SK-N-SH (cell line): ENCODE measurements at regions not wholly inside any gene's neighbourhood (a gene's known extent, or its start where the extent isn't known, plus 50 kb on each side); places are given as distances from the start of the nearest gene placed in this dataset.

Experiments used
- CTCF ChIA-PET: fragments of 300-600, 350-600 bp; formaldehyde crosslinking; extraction: SDS; loops from one replicate; lab custom pipeline; 2021; lab: Yijun Ruan, JAX
- POLR2A ChIA-PET: fragments of 350-600 bp; sonication (Branson Sonifier 250); formaldehyde crosslinking; extraction: SDS; loops from one replicate; lab custom pipeline; 2020; ENCODE audit warnings: antibody characterized with exemption, inconsistent platforms; lab: Yijun Ruan, JAX
- DNase-seq: peaks from one replicate; pipeline ENCODE4 v3.0.0; 2012
- H2AFZ ChIP-seq: fragments of 200-600 bp; sonication (generic); 2 replicates; pipeline ENCODE4 v1.8.1; 2016; ENCODE audit warnings: antibody characterized with exemption, mild to moderate bottlenecking, low read depth
- H3F3A ChIP-seq: fragments of 200-600 bp; sonication (generic); replicated peaks from 2 replicates; pipeline ENCODE3; 2016; ENCODE audit warnings: antibody characterized with exemption, mild to moderate bottlenecking; ENCODE audit not compliant: insufficient read depth
- H3K27ac ChIP-seq, 2 experiments: fragments of 200-500 bp in 1 of 2; fragments of 200-600 bp in 1 of 2; sonication (Bioruptor generic) in 1 of 2; sonication (generic), shearing (Covaris generic) in 1 of 2; 2 replicates each; pipeline versions ENCODE4 v1.5.1 to v1.6.1; 2014 to 2016; ENCODE audit warnings: low read depth in 2 of 2, inconsistent platforms in 1 of 2, low read length in 1 of 2, mild to moderate bottlenecking in 1 of 2, mixed read lengths in 1 of 2
- H3K27me3 ChIP-seq: fragments of 200-600 bp; sonication (generic), shearing (Covaris generic); 2 replicates; pipeline ENCODE4 v1.6.1; 2016; ENCODE audit warnings: mixed run types; ENCODE audit not compliant: insufficient read depth
- H3K36me3 ChIP-seq, 2 experiments: fragments of 200-500 bp in 1 of 2; fragments of 200-600 bp in 1 of 2; sonication (Bioruptor generic) in 1 of 2; sonication (generic) in 1 of 2; replicated peaks in 1 of 2; 2 replicates each; pipeline versions ENCODE3 to v1.5.1; 2014 to 2016; ENCODE audit warnings: low read length in 1 of 2, mild to moderate bottlenecking in 1 of 2; ENCODE audit not compliant: insufficient read depth in 2 of 2, control insufficient read depth in 1 of 2
- H3K4me1 ChIP-seq, 2 experiments: fragments of 200-500 bp in 1 of 2; fragments of 200-600 bp in 1 of 2; sonication (Bioruptor generic) in 1 of 2; sonication (generic), shearing (Covaris generic) in 1 of 2; 2 replicates each; pipeline versions ENCODE4 v1.5.1 to v1.6.1; 2014 to 2016; ENCODE audit warnings: low read depth in 1 of 2, low read length in 1 of 2, mixed run types in 1 of 2; ENCODE audit not compliant: insufficient read depth in 2 of 2, control insufficient read depth in 1 of 2
- H3K4me2 ChIP-seq: fragments of 200-600 bp; sonication (generic), shearing (Covaris generic); 2 replicates; pipeline ENCODE4 v1.6.1; 2017; ENCODE audit warnings: mixed run types
- H3K4me3 ChIP-seq, 2 experiments: fragments of 200-500 bp in 1 of 2; fragments of 200-600 bp in 1 of 2; sonication (Bioruptor generic) in 1 of 2; sonication (generic), shearing (Covaris generic) in 1 of 2; 2 replicates each; pipeline versions ENCODE4 v1.5.1 to v1.8.1; 2014 to 2016; ENCODE audit warnings: low read depth in 2 of 2, inconsistent platforms in 1 of 2, low read length in 1 of 2, mild to moderate bottlenecking in 1 of 2, mixed read lengths in 1 of 2, moderate library complexity in 1 of 2
- H3K79me2 ChIP-seq: fragments of 200-600 bp; sonication (generic); 2 replicates; pipeline ENCODE4 v1.8.1; 2017; ENCODE audit warnings: mild to moderate bottlenecking; ENCODE audit not compliant: insufficient read depth
- H3K9ac ChIP-seq: fragments of 200-600 bp; sonication (generic); 2 replicates; pipeline ENCODE4 v1.6.1; 2017; ENCODE audit warnings: mixed run types
- H3K9me2 ChIP-seq: fragments of 200-600 bp; sonication (generic); 2 replicates; pipeline ENCODE4 v1.6.1; 2017; ENCODE audit warnings: mixed run types
- H3K9me3 ChIP-seq: fragments of 200-600 bp; sonication (generic); 2 replicates; pipeline ENCODE4 v1.6.1; 2017; ENCODE audit warnings: mixed run types, mild to moderate bottlenecking, moderate library complexity
- H4K20me1 ChIP-seq: fragments of 200-600 bp; sonication (generic); 2 replicates; pipeline ENCODE4 v1.6.1; 2017; ENCODE audit warnings: mild to moderate bottlenecking, mixed run types; ENCODE audit not compliant: insufficient read depth
- ELF1 ChIP-seq: IDR thresholded peaks from 2 replicates; pipeline ENCODE4 v1.4.0; 2012
- EP300 ChIP-seq, 2 experiments: IDR thresholded peaks; 2 replicates each; pipeline versions ENCODE4 v1.4.0 to v1.6.1; 2012; ENCODE audit warnings: borderline replicate concordance in 1 of 2, low read depth in 1 of 2, low read length in 1 of 2
- FOSL2 ChIP-seq: IDR thresholded peaks from 2 replicates; pipeline ENCODE4 v1.4.0; 2012; ENCODE audit warnings: low read depth, mild to moderate bottlenecking, moderate library complexity, borderline replicate concordance
- FOXJ3 ChIP-seq: sonication (generic); formaldehyde crosslinking; IDR thresholded peaks from 2 replicates; pipeline ENCODE4 v1.5.1; 2020; ENCODE audit warnings: mild to moderate bottlenecking, missing genetic modification reagents
- FOXM1 ChIP-seq: IDR thresholded peaks from 2 replicates; pipeline ENCODE4 v1.4.0; 2012; ENCODE audit warnings: low read depth, mild to moderate bottlenecking
- GABPA ChIP-seq: IDR thresholded peaks from 2 replicates; pipeline ENCODE4 v1.4.0; 2012; ENCODE audit warnings: low read depth, mild to moderate bottlenecking
- JUND ChIP-seq: IDR thresholded peaks from 2 replicates; pipeline ENCODE4 v1.4.0; 2012
- NFIC ChIP-seq: IDR thresholded peaks from 2 replicates; pipeline ENCODE4 v1.4.0; 2012; ENCODE audit warnings: borderline replicate concordance
- PBX3 ChIP-seq: IDR thresholded peaks from 2 replicates; pipeline ENCODE4; 2012
- POLR2AphosphoS5 ChIP-seq: IDR thresholded peaks from 2 replicates; pipeline ENCODE4 v1.6.1; 2012; ENCODE audit warnings: low read depth, low read length
- RAD21 ChIP-seq: IDR thresholded peaks from 2 replicates; pipeline ENCODE4 v1.6.1; 2012; ENCODE audit warnings: mild to moderate bottlenecking, low read length
- RCOR1 ChIP-seq: fragments of 150-350 bp; IDR thresholded peaks from 2 replicates; pipeline ENCODE4 v1.6.1; 2017; ENCODE audit warnings: antibody characterized with exemption, low read length
- REST ChIP-seq: IDR thresholded peaks from 2 replicates; pipeline ENCODE4 v1.6.1; 2012; ENCODE audit warnings: mild to moderate bottlenecking, low read depth, low read length, moderate library complexity
- RFX5 ChIP-seq: IDR thresholded peaks from 2 replicates; pipeline ENCODE4 v1.6.1; 2012; ENCODE audit warnings: mild to moderate bottlenecking, improper control_type of control experiment, low read length
- SIN3A ChIP-seq: IDR thresholded peaks from 2 replicates; pipeline ENCODE4 v1.6.1; 2012; ENCODE audit warnings: low read depth, mild to moderate bottlenecking, low read length, moderate library complexity, borderline replicate concordance
- SMC3 ChIP-seq: IDR thresholded peaks from 2 replicates; pipeline ENCODE4 v1.6.1; 2012; ENCODE audit warnings: low read depth, low read length, improper control_type of control experiment
- TAF1 ChIP-seq: IDR thresholded peaks from 2 replicates; pipeline ENCODE4 v1.6.1; 2012; ENCODE audit warnings: low read depth, mild to moderate bottlenecking, low read length, moderate library complexity, borderline replicate concordance
- TEAD4 ChIP-seq: IDR thresholded peaks from 2 replicates; pipeline ENCODE4 v1.4.0; 2012; ENCODE audit warnings: mild to moderate bottlenecking, borderline replicate concordance; ENCODE audit not compliant: insufficient read depth
- TF ChIP-seq, protein P1 (sequence below): fragments of 150-350 bp; IDR thresholded peaks from 2 replicates; pipeline ENCODE4 v1.6.1; 2016; ENCODE audit warnings: mild to moderate bottlenecking, low read depth, low read length
- TF ChIP-seq, protein P2 (sequence below): IDR thresholded peaks from 2 replicates; pipeline ENCODE4 v1.4.0; 2012; ENCODE audit warnings: low read depth, borderline replicate concordance

- TF ChIP-seq PBX3 (no peak), FOSL2 (no peak), POLR2AphosphoS5 (no peak), ELF1 (no peak), EP300 (IDR thresholded peaks at IDR 0.05; ENCODE audit: borderline replicate concordance in 1 of 2, low read depth in 1 of 2, low read length in 1 of 2) (no peak), GABPA (no peak)
- TF ChIP-seq, all 33 proteins: peak for 0
Measured at GRCh38 chrX:96576368-96576767, 108.3 kb upstream of the DIAPH2 start (continued).

DNA sequence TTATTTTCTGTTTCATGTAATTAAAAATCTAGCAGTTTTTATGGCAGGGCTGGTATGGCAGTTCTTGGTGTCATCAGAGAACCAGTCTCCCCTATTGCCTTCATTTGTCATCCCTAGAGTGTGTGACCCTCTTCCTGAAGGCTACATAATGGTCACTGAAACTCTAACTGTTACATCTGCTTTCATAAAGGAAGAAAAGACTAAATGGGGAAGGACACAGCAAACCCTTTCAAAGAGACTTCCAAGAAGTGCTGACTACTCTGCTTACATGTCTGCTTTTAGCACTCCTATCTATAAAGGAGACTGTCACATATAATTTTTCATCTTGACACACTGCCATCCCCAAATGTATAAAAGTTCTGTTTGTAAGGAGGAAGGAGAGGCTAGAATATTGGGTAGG, 105.9 kb upstream of the DIAPH2 start:
- TF ChIP-seq EP300 (IDR thresholded peaks at IDR 0.05; ENCODE audit: borderline replicate concordance in 1 of 2, low read depth in 1 of 2, low read length in 1 of 2) (no peak), REST (no peak), GABPA (no peak)
- no peak overlapping the region for H2AFZ ChIP-seq
- ChIA-PET CTCF (no interaction called here), POLR2A (no interaction called here)
- no peaks in the 10 kb centered on the region for H3K79me2 ChIP-seq
- H3F3A ChIP-seq, result no peaks in the 10 kb centered on the region
- no peak overlapping the region for H3K4me3 ChIP-seq
- H4K20me1 ChIP-seq, result no peaks in the 10 kb centered on the region
- no peak overlapping the region for H3K4me2 ChIP-seq
- H3K27ac ChIP-seq, result no peak overlapping the region
- no peaks in the 10 kb centered on the region for H3K9me2 ChIP-seq
- H3K27me3 ChIP-seq, result no peaks in the 10 kb centered on the region
- DNase-seq, result no peak
- no peaks in the 10 kb centered on the region for H3K4me1 ChIP-seq
- no peaks in the 10 kb centered on the region for H3K36me3 ChIP-seq
- no peaks in the 10 kb centered on the region for H3K9me3 ChIP-seq
- H3K9ac ChIP-seq, result no peak overlapping the region

DNA sequence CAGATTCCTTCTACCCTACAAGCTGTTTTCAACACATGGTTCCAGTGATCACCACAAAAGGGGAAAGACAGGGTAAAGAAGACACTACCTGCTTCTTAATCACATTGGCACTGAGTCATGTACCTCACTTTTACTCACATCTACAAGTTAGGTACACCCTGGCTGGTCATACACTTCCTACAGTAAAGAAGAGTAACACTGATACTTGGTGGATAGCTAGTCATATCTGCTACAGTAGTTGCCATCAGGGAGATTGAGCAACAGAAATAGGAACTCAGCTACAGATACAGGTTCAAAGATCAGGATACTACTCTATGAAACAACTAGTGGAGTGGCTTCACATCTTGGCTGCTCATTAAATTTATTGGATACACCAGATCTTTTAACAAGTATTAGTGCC, 105.4 kb upstream of the DIAPH2 start:
- Histone ChIP-seq H3F3A (no peaks in the 10 kb centered on the region), H3K9ac (no peak overlapping the region), H3K79me2 (no peaks in the 10 kb centered on the region), H3K27me3 (no peaks in the 10 kb centered on the region), H3K9me3 (no peaks in the 10 kb centered on the region), H4K20me1 (no peaks in the 10 kb centered on the region), H3K27ac (no peak overlapping the region), H3K9me2 (no peaks in the 10 kb centered on the region), H3K4me1 (no peaks in the 10 kb centered on the region), H3K4me2 (no peak overlapping the region), H2AFZ (no peak overlapping the region), H3K4me3 (no peak overlapping the region), H3K36me3 (no peaks in the 10 kb centered on the region)
- ChIA-PET POLR2A (no interaction called here), CTCF (no interaction called here)
- no peak for DNase-seq
- TF ChIP-seq FOXM1, result no peak
- TF ChIP-seq PBX3, result no peak
- no peak for TF ChIP-seq RAD21
- no peak for TF ChIP-seq SIN3A
- TF ChIP-seq EP300 (IDR thresholded peaks at IDR 0.05; ENCODE audit: borderline replicate concordance in 1 of 2, low read depth in 1 of 2, low read length in 1 of 2), result no peak
- TF ChIP-seq NFIC, result no peak
- TF ChIP-seq TEAD4, result no peak
- TF ChIP-seq, protein P1, sequence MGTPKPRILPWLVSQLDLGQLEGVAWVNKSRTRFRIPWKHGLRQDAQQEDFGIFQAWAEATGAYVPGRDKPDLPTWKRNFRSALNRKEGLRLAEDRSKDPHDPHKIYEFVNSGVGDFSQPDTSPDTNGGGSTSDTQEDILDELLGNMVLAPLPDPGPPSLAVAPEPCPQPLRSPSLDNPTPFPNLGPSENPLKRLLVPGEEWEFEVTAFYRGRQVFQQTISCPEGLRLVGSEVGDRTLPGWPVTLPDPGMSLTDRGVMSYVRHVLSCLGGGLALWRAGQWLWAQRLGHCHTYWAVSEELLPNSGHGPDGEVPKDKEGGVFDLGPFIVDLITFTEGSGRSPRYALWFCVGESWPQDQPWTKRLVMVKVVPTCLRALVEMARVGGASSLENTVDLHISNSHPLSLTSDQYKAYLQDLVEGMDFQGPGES, result no peak
- TF ChIP-seq RCOR1, result no peak
- no peak for TF ChIP-seq FOSL2
- no peak for TF ChIP-seq JUND
- no peak for TF ChIP-seq RFX5
- no peak for TF ChIP-seq FOXJ3
- TF ChIP-seq TAF1, result no peak
- no peak for TF ChIP-seq GABPA
- TF ChIP-seq SMC3, result no peak
- TF ChIP-seq, protein P2, sequence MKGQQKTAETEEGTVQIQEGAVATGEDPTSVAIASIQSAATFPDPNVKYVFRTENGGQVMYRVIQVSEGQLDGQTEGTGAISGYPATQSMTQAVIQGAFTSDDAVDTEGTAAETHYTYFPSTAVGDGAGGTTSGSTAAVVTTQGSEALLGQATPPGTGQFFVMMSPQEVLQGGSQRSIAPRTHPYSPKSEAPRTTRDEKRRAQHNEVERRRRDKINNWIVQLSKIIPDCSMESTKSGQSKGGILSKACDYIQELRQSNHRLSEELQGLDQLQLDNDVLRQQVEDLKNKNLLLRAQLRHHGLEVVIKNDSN, result no peak
